GM12872 (cell line): ENCODE measurements at regions not wholly inside any gene's neighbourhood (a gene's known extent, or its start where the extent isn't known, plus 50 kb on each side); places are given as distances from the start of the nearest gene placed in this dataset.

Experiments
- TF ChIP-seq, protein P1 (sequence below): IDR thresholded peaks from 3 replicates; pipeline ENCODE4 v1.5.1; 2011; ENCODE audit warnings: low read depth, mild to moderate bottlenecking, low read length, moderate library complexity; ENCODE audit not compliant: insufficient read depth

DNA sequence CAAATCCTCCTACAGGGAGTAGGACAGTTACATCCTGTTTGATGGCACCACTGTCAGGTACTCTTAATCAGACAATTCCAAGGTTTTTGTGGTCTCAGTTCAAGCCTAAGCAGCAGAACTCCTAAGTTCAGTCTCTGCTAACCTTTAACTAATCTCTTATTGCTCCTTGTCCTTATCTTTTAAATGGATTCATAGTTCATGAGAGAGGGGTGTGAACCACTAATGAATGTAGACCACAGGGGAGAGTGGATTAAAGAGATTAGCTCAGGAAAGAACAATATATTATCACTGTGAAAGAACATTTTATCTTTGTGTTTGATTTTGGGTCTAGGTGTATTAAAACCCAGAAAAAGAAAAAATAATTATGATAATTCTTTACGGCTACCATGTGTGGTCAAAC, 168.9 kb downstream of the DCK start:
- TF ChIP-seq, protein P1, sequence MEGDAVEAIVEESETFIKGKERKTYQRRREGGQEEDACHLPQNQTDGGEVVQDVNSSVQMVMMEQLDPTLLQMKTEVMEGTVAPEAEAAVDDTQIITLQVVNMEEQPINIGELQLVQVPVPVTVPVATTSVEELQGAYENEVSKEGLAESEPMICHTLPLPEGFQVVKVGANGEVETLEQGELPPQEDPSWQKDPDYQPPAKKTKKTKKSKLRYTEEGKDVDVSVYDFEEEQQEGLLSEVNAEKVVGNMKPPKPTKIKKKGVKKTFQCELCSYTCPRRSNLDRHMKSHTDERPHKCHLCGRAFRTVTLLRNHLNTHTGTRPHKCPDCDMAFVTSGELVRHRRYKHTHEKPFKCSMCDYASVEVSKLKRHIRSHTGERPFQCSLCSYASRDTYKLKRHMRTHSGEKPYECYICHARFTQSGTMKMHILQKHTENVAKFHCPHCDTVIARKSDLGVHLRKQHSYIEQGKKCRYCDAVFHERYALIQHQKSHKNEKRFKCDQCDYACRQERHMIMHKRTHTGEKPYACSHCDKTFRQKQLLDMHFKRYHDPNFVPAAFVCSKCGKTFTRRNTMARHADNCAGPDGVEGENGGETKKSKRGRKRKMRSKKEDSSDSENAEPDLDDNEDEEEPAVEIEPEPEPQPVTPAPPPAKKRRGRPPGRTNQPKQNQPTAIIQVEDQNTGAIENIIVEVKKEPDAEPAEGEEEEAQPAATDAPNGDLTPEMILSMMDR, result no peak

DNA sequence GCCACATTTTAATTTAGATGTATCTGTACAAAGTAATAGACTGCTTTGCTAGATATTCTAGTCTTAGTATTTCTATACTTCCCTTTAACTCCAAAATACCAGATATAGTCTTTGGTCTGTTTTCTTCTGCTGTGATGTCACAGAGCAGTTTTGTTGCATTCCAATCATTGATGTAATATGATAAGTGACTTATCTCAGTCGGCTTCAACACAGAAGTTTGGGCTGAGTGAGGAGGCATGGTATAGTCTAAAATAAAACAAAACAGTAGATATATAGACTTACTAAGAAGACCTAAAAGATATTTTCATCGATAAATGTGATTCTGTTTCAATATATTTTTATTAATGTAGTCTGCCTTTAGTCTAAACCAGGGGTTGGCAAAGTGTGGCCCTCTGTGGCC, 169.9 kb downstream of the DCK start:
- TF ChIP-seq, protein P1, result no peak

DNA sequence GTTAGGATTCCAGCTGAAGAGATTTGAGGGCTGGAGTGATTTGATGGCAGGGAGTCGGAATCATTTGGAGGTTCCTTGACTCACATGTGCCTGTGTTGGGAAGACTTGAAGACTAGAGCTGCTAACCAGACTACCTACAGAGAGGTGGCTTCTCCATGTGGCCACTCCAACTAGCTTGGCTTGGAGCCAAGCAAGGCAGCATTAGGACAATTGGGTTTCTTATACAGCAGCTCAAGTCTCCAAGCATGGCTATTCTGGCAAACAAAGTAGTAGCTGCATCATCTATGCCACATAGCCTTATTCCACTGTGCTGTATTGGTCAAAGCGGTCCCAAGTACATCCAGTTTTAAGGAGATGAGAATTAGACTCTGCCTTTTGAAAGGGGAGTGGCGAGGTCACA, 171.7 kb upstream of the SLC4A4 start:
- TF ChIP-seq, protein P1, result no peak

DNA sequence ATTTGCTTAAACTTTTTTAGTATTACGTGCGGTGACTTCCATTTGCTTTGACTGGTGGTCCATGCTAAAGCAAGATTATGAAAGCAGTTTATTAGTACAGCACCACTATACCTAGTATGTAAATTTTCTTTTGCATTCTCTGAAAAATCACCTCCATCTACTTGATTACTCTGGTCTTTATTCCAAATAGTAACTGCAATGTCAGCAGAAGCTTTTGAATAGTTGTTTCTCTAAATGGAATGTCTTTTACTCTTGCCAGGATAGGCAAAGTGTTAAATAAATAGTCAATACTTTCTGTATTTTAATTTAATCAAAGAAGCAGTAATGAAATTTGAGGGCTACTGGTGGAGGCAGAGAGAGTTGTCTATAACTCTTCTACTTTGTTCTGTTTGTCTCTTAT, 167.2 kb upstream of the SLC4A4 start:
- TF ChIP-seq, protein P1, result no peak

DNA sequence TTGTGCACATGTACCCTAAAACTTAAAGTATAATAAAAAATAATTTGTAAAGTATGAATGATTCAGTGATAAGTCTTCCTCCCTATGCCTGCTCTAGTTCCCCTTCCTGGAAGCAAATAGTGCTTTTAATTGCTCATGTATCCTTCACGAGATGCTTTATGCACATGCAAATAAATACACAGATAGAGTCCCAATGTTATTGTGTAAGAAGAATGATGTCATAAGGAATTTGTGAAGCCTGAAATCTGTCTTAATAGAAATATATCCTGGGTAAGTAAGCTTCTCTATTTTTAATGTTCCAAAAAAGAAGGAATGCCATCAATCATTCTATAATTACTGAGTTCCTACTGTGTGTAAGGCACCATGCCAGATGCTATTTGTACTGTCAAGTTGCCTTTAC, 157.5 kb upstream of the SLC4A4 start:
- TF ChIP-seq, protein P1, result no peak

DNA sequence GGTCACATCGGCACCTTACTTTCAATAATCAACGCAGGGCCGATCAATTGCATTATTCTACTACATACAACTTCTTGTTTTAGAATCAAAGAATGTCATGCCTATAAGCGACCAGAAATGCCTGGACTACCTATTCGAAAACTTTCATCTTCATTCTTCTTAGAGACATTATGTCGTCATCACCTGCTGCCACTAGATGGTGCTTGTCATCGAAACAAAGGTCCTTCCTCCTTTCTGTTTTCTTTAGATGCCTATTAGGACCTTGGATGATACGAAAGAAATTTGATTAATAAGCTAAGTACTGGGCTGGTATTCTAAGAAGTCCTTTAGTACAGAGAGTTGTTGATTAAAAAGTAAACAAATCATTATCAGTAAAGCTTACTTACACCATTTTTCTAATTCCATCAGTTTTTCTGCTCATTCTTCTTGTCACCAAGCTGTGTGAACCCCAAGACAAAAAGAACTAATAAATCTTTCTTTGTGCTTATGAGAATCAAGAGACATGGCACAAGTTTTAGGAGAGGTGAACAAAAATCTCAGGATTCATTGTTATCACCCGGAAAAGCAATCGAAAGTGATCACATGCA, 154.5 kb upstream of the SLC4A4 start:
- TF ChIP-seq, protein P1, result peak; percentile 70

DNA sequence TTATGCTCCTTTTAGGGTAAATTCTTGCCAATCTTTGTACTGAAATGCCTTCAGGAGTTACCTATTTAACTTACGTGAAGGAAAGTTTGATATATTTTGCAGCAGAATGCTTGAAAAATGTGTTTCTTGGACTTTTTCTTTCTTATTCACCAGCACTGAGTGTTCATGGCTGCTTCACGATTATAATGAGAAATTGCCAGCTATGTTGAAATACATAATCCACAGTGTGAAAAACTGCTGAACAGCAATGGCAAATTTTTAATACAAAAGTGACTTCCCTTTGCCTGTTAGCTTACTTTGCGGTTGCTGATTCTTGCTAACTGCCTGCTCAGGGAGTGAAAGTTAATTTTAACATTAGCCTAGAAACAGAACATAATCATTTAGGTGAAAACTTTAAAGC, 153.8 kb upstream of the SLC4A4 start:
- TF ChIP-seq, protein P1, result no peak

DNA sequence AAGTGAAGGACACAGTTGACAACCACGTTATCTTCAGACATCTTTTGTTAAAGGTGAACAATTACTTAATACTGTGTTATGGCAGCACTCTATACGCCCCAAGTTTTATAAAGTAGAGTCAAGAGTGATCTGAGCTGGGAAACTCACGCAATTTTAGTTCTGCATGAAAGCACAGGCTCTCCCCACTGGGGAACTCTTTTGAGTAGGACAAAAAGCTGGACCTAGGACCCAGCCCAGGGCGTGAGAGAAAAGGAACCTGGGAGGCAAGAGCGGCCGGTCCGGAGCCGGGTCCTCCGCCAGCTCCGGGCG, 152.6 kb upstream of the SLC4A4 start:
- TF ChIP-seq, protein P1, result no peak
